K562 (cell line): ENCODE measurements at regions not wholly inside any gene's neighbourhood (a gene's known extent, or its start where the extent isn't known, plus 50 kb on each side); places are given as distances from the start of the nearest gene placed in this dataset.

Experiments used
- BRF1 ChIP-seq: IDR thresholded peaks from 3 replicates; pipeline ENCODE4 v1.6.1; 2011; ENCODE audit warnings: borderline replicate concordance, mild to moderate bottlenecking; ENCODE audit not compliant: insufficient read length; ENCODE audit errors: extremely low read depth
- DNMT1 ChIP-seq: fragments of 450-650 bp; IDR thresholded peaks from 2 replicates; pipeline ENCODE4 v1.6.1; 2016; ENCODE audit warnings: antibody characterized with exemption, mild to moderate bottlenecking
- PCBP1 ChIP-seq: fragments of 200-400 bp; formaldehyde crosslinking; IDR thresholded peaks from 2 replicates; pipeline ENCODE4 v1.6.1; 2018; ENCODE audit warnings: mild to moderate bottlenecking, low read depth, low read length; ENCODE audit not compliant: poor library complexity, severe bottlenecking
- POLR2AphosphoS2 ChIP-seq: IDR thresholded peaks from 2 replicates; pipeline ENCODE4 v1.6.1; 2012; ENCODE audit warnings: low read length, improper control_type of control experiment
- SRSF9 ChIP-seq: fragments of 200-400 bp; formaldehyde crosslinking; IDR thresholded peaks from 2 replicates; pipeline ENCODE4 v1.6.1; 2017; ENCODE audit warnings: low read depth, low read length, borderline replicate concordance
- TRIM28 ChIP-seq: fragments of 450-650 bp; IDR thresholded peaks from 2 replicates; pipeline ENCODE4 v1.6.1; 2017
- ZNF134 ChIP-seq: fragments of 250-450 bp; sonication (Bioruptor Pico); conservative IDR thresholded peaks from 2 replicates; pipeline ENCODE4 v1.4.0; 2020
- ZNF280B ChIP-seq: fragments of 250-450 bp; sonication (Bioruptor Pico); IDR thresholded peaks from 2 replicates; pipeline ENCODE4 v1.5.1; 2021; ENCODE audit warnings: mild to moderate bottlenecking
- ZNF398 ChIP-seq: fragments of 250-450 bp; sonication (Bioruptor Pico); IDR thresholded peaks from 2 replicates; pipeline ENCODE4 v1.8.0; 2021; ENCODE audit warnings: moderate library complexity, mild to moderate bottlenecking, inconsistent platforms
- ZNF408 ChIP-seq: fragments of 250-450 bp; sonication (Bioruptor Pico); IDR thresholded peaks from 2 replicates; pipeline ENCODE4 v1.4.0; 2020; ENCODE audit warnings: low read depth, mild to moderate bottlenecking, moderate library complexity
- TF ChIP-seq, protein P1 (sequence below), 3 experiments: IDR thresholded peaks in 2 of 3; conservative IDR thresholded peaks in 1 of 3; 2 replicates each; pipeline ENCODE4 v1.5.1; 2011 to 2012; ENCODE audit warnings: low read length in 3 of 3, mild to moderate bottlenecking in 3 of 3, control low read depth in 2 of 3, improper control_type of control experiment in 1 of 3, inconsistent platforms in 1 of 3, low read depth in 1 of 3, mixed read lengths in 1 of 3, moderate library complexity in 1 of 3; ENCODE audit not compliant: insufficient read depth in 2 of 3
- TF ChIP-seq, protein P2 (sequence below): sonication (generic); formaldehyde crosslinking; IDR thresholded peaks from 2 replicates; pipeline ENCODE4 v1.8.1; 2023; ENCODE audit warnings: mild to moderate bottlenecking, missing genetic modification reagents, moderate library complexity

DNA sequence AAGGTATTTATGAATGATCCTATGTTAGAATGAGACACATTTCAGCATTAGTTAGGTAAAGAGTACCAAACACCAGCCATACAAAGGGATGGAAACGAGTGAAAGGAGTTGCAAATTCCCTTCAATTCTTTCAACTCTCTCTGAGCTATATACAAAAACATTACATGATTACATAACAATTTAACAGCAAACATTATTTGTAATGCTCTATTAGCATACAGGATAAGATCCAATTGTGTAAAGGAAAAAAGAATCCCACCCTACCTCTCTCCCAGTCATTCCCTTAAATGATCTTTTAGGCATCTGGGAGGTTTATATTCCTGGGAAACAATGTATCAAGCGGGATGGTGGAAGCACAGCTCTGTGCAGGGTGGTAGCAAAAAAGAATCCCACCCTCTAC, 117.9 kb downstream of the RHOU start:
- no peak for TF ChIP-seq ZNF280B (CRISPR knock-in tag)
- TF ChIP-seq, protein P1, sequence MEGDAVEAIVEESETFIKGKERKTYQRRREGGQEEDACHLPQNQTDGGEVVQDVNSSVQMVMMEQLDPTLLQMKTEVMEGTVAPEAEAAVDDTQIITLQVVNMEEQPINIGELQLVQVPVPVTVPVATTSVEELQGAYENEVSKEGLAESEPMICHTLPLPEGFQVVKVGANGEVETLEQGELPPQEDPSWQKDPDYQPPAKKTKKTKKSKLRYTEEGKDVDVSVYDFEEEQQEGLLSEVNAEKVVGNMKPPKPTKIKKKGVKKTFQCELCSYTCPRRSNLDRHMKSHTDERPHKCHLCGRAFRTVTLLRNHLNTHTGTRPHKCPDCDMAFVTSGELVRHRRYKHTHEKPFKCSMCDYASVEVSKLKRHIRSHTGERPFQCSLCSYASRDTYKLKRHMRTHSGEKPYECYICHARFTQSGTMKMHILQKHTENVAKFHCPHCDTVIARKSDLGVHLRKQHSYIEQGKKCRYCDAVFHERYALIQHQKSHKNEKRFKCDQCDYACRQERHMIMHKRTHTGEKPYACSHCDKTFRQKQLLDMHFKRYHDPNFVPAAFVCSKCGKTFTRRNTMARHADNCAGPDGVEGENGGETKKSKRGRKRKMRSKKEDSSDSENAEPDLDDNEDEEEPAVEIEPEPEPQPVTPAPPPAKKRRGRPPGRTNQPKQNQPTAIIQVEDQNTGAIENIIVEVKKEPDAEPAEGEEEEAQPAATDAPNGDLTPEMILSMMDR (IDR thresholded peaks at IDR 0.05 in 2 of 3, conservative IDR thresholded peaks at IDR 0.05 in 1 of 3; ENCODE audit: insufficient read depth in 2 of 3, low read depth in 1 of 3, low read length in 3 of 3): no peak
- TF ChIP-seq DNMT1: no peak
- no peak for TF ChIP-seq ZNF398 (CRISPR knock-in tag)
- no peak for TF ChIP-seq POLR2AphosphoS2
- TF ChIP-seq TRIM28: no peak
- no peak for TF ChIP-seq ZNF408
- TF ChIP-seq SRSF9: no peak
- TF ChIP-seq ZNF134 (CRISPR knock-in tag): no peak
- no peak for TF ChIP-seq BRF1
- TF ChIP-seq, protein P2, sequence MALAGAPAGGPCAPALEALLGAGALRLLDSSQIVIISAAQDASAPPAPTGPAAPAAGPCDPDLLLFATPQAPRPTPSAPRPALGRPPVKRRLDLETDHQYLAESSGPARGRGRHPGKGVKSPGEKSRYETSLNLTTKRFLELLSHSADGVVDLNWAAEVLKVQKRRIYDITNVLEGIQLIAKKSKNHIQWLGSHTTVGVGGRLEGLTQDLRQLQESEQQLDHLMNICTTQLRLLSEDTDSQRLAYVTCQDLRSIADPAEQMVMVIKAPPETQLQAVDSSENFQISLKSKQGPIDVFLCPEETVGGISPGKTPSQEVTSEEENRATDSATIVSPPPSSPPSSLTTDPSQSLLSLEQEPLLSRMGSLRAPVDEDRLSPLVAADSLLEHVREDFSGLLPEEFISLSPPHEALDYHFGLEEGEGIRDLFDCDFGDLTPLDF (CRISPR knock-in tag): no peak
- no peak for TF ChIP-seq PCBP1
